SK-N-SH (cell line): ENCODE measurements at regions not wholly inside any gene's neighbourhood (a gene's known extent, or its start where the extent isn't known, plus 50 kb on each side); places are given as distances from the start of the nearest gene placed in this dataset.

Experiments used
- CTCF ChIA-PET: fragments of 300-600, 350-600 bp; formaldehyde crosslinking; extraction: SDS; loops from one replicate; lab custom pipeline; 2021; lab: Yijun Ruan, JAX
- POLR2A ChIA-PET: fragments of 350-600 bp; sonication (Branson Sonifier 250); formaldehyde crosslinking; extraction: SDS; loops from one replicate; lab custom pipeline; 2020; ENCODE audit warnings: antibody characterized with exemption, inconsistent platforms; lab: Yijun Ruan, JAX
- DNase-seq: peaks from one replicate; pipeline ENCODE4 v3.0.0; 2012
- H2AFZ ChIP-seq: fragments of 200-600 bp; sonication (generic); 2 replicates; pipeline ENCODE4 v1.8.1; 2016; ENCODE audit warnings: antibody characterized with exemption, mild to moderate bottlenecking, low read depth
- H3F3A ChIP-seq: fragments of 200-600 bp; sonication (generic); replicated peaks from 2 replicates; pipeline ENCODE3; 2016; ENCODE audit warnings: antibody characterized with exemption, mild to moderate bottlenecking; ENCODE audit not compliant: insufficient read depth
- H3K27ac ChIP-seq, 2 experiments: fragments of 200-500 bp in 1 of 2; fragments of 200-600 bp in 1 of 2; sonication (Bioruptor generic) in 1 of 2; sonication (generic), shearing (Covaris generic) in 1 of 2; 2 replicates each; pipeline versions ENCODE4 v1.5.1 to v1.6.1; 2014 to 2016; ENCODE audit warnings: low read depth in 2 of 2, inconsistent platforms in 1 of 2, low read length in 1 of 2, mild to moderate bottlenecking in 1 of 2, mixed read lengths in 1 of 2
- H3K27me3 ChIP-seq: fragments of 200-600 bp; sonication (generic), shearing (Covaris generic); 2 replicates; pipeline ENCODE4 v1.6.1; 2016; ENCODE audit warnings: mixed run types; ENCODE audit not compliant: insufficient read depth
- H3K36me3 ChIP-seq, 2 experiments: fragments of 200-500 bp in 1 of 2; fragments of 200-600 bp in 1 of 2; sonication (Bioruptor generic) in 1 of 2; sonication (generic) in 1 of 2; replicated peaks in 1 of 2; 2 replicates each; pipeline versions ENCODE3 to v1.5.1; 2014 to 2016; ENCODE audit warnings: low read length in 1 of 2, mild to moderate bottlenecking in 1 of 2; ENCODE audit not compliant: insufficient read depth in 2 of 2, control insufficient read depth in 1 of 2
- H3K4me1 ChIP-seq, 2 experiments: fragments of 200-500 bp in 1 of 2; fragments of 200-600 bp in 1 of 2; sonication (Bioruptor generic) in 1 of 2; sonication (generic), shearing (Covaris generic) in 1 of 2; 2 replicates each; pipeline versions ENCODE4 v1.5.1 to v1.6.1; 2014 to 2016; ENCODE audit warnings: low read depth in 1 of 2, low read length in 1 of 2, mixed run types in 1 of 2; ENCODE audit not compliant: insufficient read depth in 2 of 2, control insufficient read depth in 1 of 2
- H3K4me2 ChIP-seq: fragments of 200-600 bp; sonication (generic), shearing (Covaris generic); 2 replicates; pipeline ENCODE4 v1.6.1; 2017; ENCODE audit warnings: mixed run types
- H3K4me3 ChIP-seq, 2 experiments: fragments of 200-500 bp in 1 of 2; fragments of 200-600 bp in 1 of 2; sonication (Bioruptor generic) in 1 of 2; sonication (generic), shearing (Covaris generic) in 1 of 2; 2 replicates each; pipeline versions ENCODE4 v1.5.1 to v1.8.1; 2014 to 2016; ENCODE audit warnings: low read depth in 2 of 2, inconsistent platforms in 1 of 2, low read length in 1 of 2, mild to moderate bottlenecking in 1 of 2, mixed read lengths in 1 of 2, moderate library complexity in 1 of 2
- H3K79me2 ChIP-seq: fragments of 200-600 bp; sonication (generic); 2 replicates; pipeline ENCODE4 v1.8.1; 2017; ENCODE audit warnings: mild to moderate bottlenecking; ENCODE audit not compliant: insufficient read depth
- H3K9ac ChIP-seq: fragments of 200-600 bp; sonication (generic); 2 replicates; pipeline ENCODE4 v1.6.1; 2017; ENCODE audit warnings: mixed run types
- H3K9me2 ChIP-seq: fragments of 200-600 bp; sonication (generic); 2 replicates; pipeline ENCODE4 v1.6.1; 2017; ENCODE audit warnings: mixed run types
- H3K9me3 ChIP-seq: fragments of 200-600 bp; sonication (generic); 2 replicates; pipeline ENCODE4 v1.6.1; 2017; ENCODE audit warnings: mixed run types, mild to moderate bottlenecking, moderate library complexity
- H4K20me1 ChIP-seq: fragments of 200-600 bp; sonication (generic); 2 replicates; pipeline ENCODE4 v1.6.1; 2017; ENCODE audit warnings: mild to moderate bottlenecking, mixed run types; ENCODE audit not compliant: insufficient read depth
- CHD2 ChIP-seq: fragments of 150-350 bp; IDR thresholded peaks from 2 replicates; pipeline ENCODE4 v1.6.1; 2018; ENCODE audit warnings: low read length; ENCODE audit not compliant: partially characterized antibody
- FOXJ3 ChIP-seq: sonication (generic); formaldehyde crosslinking; IDR thresholded peaks from 2 replicates; pipeline ENCODE4 v1.5.1; 2020; ENCODE audit warnings: mild to moderate bottlenecking, missing genetic modification reagents
- FOXM1 ChIP-seq: IDR thresholded peaks from 2 replicates; pipeline ENCODE4 v1.4.0; 2012; ENCODE audit warnings: low read depth, mild to moderate bottlenecking
- GABPA ChIP-seq: IDR thresholded peaks from 2 replicates; pipeline ENCODE4 v1.4.0; 2012; ENCODE audit warnings: low read depth, mild to moderate bottlenecking
- GATA2 ChIP-seq: sonication (generic); formaldehyde crosslinking; IDR thresholded peaks from 2 replicates; pipeline ENCODE4 v1.5.0; 2020; ENCODE audit warnings: mild to moderate bottlenecking, missing genetic modification reagents
- MEF2A ChIP-seq: IDR thresholded peaks from 2 replicates; pipeline ENCODE4 v1.4.0; 2012; ENCODE audit warnings: low read depth, borderline replicate concordance
- MXI1 ChIP-seq: IDR thresholded peaks from 2 replicates; pipeline ENCODE4 v1.6.1; 2012; ENCODE audit warnings: mild to moderate bottlenecking, low read depth, low read length, improper control_type of control experiment
- NFIC ChIP-seq: IDR thresholded peaks from 2 replicates; pipeline ENCODE4 v1.4.0; 2012; ENCODE audit warnings: borderline replicate concordance
- POLR2AphosphoS5 ChIP-seq: IDR thresholded peaks from 2 replicates; pipeline ENCODE4 v1.6.1; 2012; ENCODE audit warnings: low read depth, low read length
- SIN3A ChIP-seq: IDR thresholded peaks from 2 replicates; pipeline ENCODE4 v1.6.1; 2012; ENCODE audit warnings: low read depth, mild to moderate bottlenecking, low read length, moderate library complexity, borderline replicate concordance
- TAF1 ChIP-seq: IDR thresholded peaks from 2 replicates; pipeline ENCODE4 v1.6.1; 2012; ENCODE audit warnings: low read depth, mild to moderate bottlenecking, low read length, moderate library complexity, borderline replicate concordance
- USF1 ChIP-seq: IDR thresholded peaks from 2 replicates; pipeline ENCODE4 v1.4.0; 2012; ENCODE audit warnings: low read depth, borderline replicate concordance
- ZBTB33 ChIP-seq: IDR thresholded peaks from 2 replicates; pipeline ENCODE4 v1.4.0; 2012; ENCODE audit warnings: low read depth, borderline replicate concordance
- WGBS: methylation state at CpG from one replicate; pipeline ENCODE4 v1.1.6; 2017; ENCODE audit warnings: low lambda C conversion rate; 5-methylcytosine and 5-hydroxymethylcytosine counted together
- TF ChIP-seq, protein P1 (sequence below): IDR thresholded peaks from 2 replicates; pipeline ENCODE4 v1.4.0; 2012; ENCODE audit warnings: low read depth
- TF ChIP-seq, protein P2 (sequence below): fragments of 150-350 bp; IDR thresholded peaks from 2 replicates; pipeline ENCODE4 v1.6.1; 2017; ENCODE audit warnings: antibody characterized with exemption, low read length, low read depth, borderline replicate concordance
- TF ChIP-seq, protein P3 (sequence below): fragments of 200-600 bp; sonication (generic); IDR thresholded peaks from 2 replicates; pipeline ENCODE4 v1.6.1; 2017; ENCODE audit warnings: antibody characterized with exemption, mild to moderate bottlenecking, moderate library complexity
- TF ChIP-seq, protein P4 (sequence below): IDR thresholded peaks from 2 replicates; pipeline ENCODE4; 2012

DNA sequence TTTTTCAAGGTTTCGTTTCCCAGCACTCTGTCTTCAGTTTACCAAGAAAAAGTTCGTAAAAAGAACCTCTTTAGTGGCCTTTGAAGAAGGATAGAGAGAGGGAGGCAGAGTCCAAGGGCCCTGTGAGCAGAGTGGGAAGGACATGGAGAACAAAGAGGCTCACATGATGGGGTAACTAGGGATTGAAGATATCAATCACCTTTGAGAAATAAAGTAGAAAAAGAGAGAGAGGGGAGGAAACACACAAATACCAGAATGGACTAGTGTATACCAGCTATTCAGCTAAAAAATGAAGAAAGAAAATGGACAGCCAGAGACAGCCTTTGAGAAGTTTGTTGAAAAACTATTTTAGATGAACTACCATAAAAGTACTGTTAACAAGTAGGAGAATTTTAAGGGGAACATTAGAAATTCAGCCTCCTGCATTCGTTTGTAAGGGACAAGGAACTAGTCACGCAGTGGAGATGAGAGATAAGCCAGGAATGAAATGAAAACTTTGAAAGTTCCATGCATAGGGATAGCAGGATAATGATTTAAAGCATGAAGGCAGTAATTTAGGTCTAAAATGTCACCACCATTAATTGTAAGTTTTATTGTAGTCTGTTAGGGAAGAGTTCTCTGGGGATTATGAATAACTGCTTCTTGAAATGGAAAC, 82.1 kb downstream of the SPTSSA start:
- 44% methylated on average over 4 of the region's 4 CpGs for WGBS
- Histone ChIP-seq H3K27me3 (no peaks in the 10 kb centered on the region), H3K9me2 (no peaks in the 10 kb centered on the region), H3K4me3 (no peak overlapping the region), H3K27ac (no peak overlapping the region), H3K9me3 (no peaks in the 10 kb centered on the region), H4K20me1 (no peaks in the 10 kb centered on the region), H3K4me2 (0 out of 2 replicates have a peak overlapping the region, but pooled peaks have one; percentile 11), H3F3A (no peaks in the 10 kb centered on the region), H3K79me2 (no peaks in the 10 kb centered on the region), H3K9ac (no peak overlapping the region), H2AFZ (no peak overlapping the region), H3K36me3 (no peaks in the 10 kb centered on the region), H3K4me1 (no peaks in the 10 kb centered on the region)
- TF ChIP-seq POLR2AphosphoS5 (no peak), SIN3A (no peak), MEF2A (no peak), ZBTB33 (no peak), TAF1 (no peak), MXI1 (no peak), GATA2 (no peak), NFIC (no peak), GABPA (no peak), USF1 (no peak), FOXM1 (no peak), CHD2 (no peak), FOXJ3 (CRISPR knock-in tag) (no peak)
- TF ChIP-seq, protein P1, sequence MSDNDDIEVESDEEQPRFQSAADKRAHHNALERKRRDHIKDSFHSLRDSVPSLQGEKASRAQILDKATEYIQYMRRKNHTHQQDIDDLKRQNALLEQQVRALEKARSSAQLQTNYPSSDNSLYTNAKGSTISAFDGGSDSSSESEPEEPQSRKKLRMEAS, result no peak
- TF ChIP-seq, protein P2, sequence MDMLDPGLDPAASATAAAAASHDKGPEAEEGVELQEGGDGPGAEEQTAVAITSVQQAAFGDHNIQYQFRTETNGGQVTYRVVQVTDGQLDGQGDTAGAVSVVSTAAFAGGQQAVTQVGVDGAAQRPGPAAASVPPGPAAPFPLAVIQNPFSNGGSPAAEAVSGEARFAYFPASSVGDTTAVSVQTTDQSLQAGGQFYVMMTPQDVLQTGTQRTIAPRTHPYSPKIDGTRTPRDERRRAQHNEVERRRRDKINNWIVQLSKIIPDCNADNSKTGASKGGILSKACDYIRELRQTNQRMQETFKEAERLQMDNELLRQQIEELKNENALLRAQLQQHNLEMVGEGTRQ, result no peak
- TF ChIP-seq, protein P3, sequence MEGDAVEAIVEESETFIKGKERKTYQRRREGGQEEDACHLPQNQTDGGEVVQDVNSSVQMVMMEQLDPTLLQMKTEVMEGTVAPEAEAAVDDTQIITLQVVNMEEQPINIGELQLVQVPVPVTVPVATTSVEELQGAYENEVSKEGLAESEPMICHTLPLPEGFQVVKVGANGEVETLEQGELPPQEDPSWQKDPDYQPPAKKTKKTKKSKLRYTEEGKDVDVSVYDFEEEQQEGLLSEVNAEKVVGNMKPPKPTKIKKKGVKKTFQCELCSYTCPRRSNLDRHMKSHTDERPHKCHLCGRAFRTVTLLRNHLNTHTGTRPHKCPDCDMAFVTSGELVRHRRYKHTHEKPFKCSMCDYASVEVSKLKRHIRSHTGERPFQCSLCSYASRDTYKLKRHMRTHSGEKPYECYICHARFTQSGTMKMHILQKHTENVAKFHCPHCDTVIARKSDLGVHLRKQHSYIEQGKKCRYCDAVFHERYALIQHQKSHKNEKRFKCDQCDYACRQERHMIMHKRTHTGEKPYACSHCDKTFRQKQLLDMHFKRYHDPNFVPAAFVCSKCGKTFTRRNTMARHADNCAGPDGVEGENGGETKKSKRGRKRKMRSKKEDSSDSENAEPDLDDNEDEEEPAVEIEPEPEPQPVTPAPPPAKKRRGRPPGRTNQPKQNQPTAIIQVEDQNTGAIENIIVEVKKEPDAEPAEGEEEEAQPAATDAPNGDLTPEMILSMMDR, result no peak
- TF ChIP-seq, protein P4, sequence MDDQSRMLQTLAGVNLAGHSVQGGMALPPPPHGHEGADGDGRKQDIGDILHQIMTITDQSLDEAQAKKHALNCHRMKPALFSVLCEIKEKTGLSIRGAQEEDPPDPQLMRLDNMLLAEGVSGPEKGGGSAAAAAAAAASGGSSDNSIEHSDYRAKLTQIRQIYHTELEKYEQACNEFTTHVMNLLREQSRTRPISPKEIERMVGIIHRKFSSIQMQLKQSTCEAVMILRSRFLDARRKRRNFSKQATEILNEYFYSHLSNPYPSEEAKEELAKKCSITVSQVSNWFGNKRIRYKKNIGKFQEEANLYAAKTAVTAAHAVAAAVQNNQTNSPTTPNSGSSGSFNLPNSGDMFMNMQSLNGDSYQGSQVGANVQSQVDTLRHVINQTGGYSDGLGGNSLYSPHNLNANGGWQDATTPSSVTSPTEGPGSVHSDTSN, result no peak
- CTCF ChIA-PET, result interaction anchor here (0.8 kb wide), 1 partner anchor 108 kb away, joined by 3 read pairs; no protein-coding TSS in a partner anchor
- POLR2A ChIA-PET, result no interaction called here
- no peak for DNase-seq
